ENCODE measurements at regions not wholly inside any gene's neighbourhood (a gene's known extent, or its start where the extent isn't known, plus 50 kb on each side); places are given as distances from the start of the nearest gene placed in this dataset.

GRCh38 chr2:219944866-219945265, 317.4 kb downstream of the SLC4A3 start:
- WGBS, 2 donors, result 73 to 74% methylated on average over 4 of the region's 4 CpGs
- no peak for TF ChIP-seq CTCF (IDR thresholded peaks at IDR 0.05)
- Histone ChIP-seq H3K27ac (no peak overlapping the region), H3K4me1 (no peaks in the 10 kb centered on the region), H3K4me3 (no peak overlapping the region), H3K27me3 (peaks cover 0 to 6% (median 0%) of the 10 kb centered on the region in 7 donors), H3K36me3 (no peaks in the 10 kb centered on the region), H3K9me3 (no peaks in the 10 kb centered on the region)
- intact Hi-C loops (cut with DNase I), result no loop called here
- DNase-seq (no peak), ATAC-seq (no peak)

- Histone ChIP-seq H3K4me1 (no peaks in the 10 kb centered on the region), H3K9me3 (no peaks in the 10 kb centered on the region), H3K27ac (no peak overlapping the region), H3K4me3 (no peak overlapping the region), H3K27me3 (peaks cover 0 to 6% (median 0%) of the 10 kb centered on the region in 7 donors), H3K36me3 (no peaks in the 10 kb centered on the region)
- intact Hi-C loops (cut with DNase I), result no loop called here
- 69 to 82% methylated on average over 1 of the region's 1 CpG for WGBS, 2 donors
- no peak for DNase-seq
- TF ChIP-seq CTCF (IDR thresholded peaks at IDR 0.05), result no peak
- ATAC-seq, result no peak
Measured at GRCh38 chr2:219946021-219946420, 318.6 kb downstream of the SLC4A3 start.

- no peak overlapping the region for H3K4me3 ChIP-seq
- no peaks in the 10 kb centered on the region for H3K4me1 ChIP-seq
- intact Hi-C loops (cut with DNase I), result no loop called here
- no peak overlapping the region for H3K27ac ChIP-seq
- TF ChIP-seq CTCF (IDR thresholded peaks at IDR 0.05), result no peak
- ATAC-seq (no peak), DNase-seq (no peak)
- H3K9me3 ChIP-seq, result no peaks in the 10 kb centered on the region
- H3K27me3 ChIP-seq, result peaks cover 0 to 6% (median 0%) of the 10 kb centered on the region in 7 donors
- H3K36me3 ChIP-seq, result no peaks in the 10 kb centered on the region
Measured at GRCh38 chr2:219946529-219946928, 319.1 kb downstream of the SLC4A3 start.

GRCh38 chr2:219947575-219947974, 320.1 kb downstream of the SLC4A3 start:
- no peak for DNase-seq
- H3K4me1 ChIP-seq, result no peaks in the 10 kb centered on the region
- no peak for TF ChIP-seq CTCF (IDR thresholded peaks at IDR 0.05)
- intact Hi-C loops (cut with DNase I), result no loop called here
- no peaks in the 10 kb centered on the region for H3K36me3 ChIP-seq
- H3K4me3 ChIP-seq, result no peak overlapping the region
- no peak for ATAC-seq
- 86 to 87% methylated on average over 3 of the region's 3 CpGs for WGBS, 2 donors
- H3K9me3 ChIP-seq, result no peaks in the 10 kb centered on the region
- peaks cover 0 to 6% (median 0%) of the 10 kb centered on the region in 7 donors for H3K27me3 ChIP-seq
- H3K27ac ChIP-seq, result no peak overlapping the region

GRCh38 chr2:219949053-219949452, 321.6 kb downstream of the SLC4A3 start:
- DNase-seq (no peak), ATAC-seq (no peak)
- Histone ChIP-seq H3K4me3 (no peak overlapping the region), H3K36me3 (no peaks in the 10 kb centered on the region), H3K4me1 (no peaks in the 10 kb centered on the region), H3K9me3 (no peaks in the 10 kb centered on the region), H3K27ac (no peak overlapping the region), H3K27me3 (peaks cover 0 to 6% (median 0%) of the 10 kb centered on the region in 7 donors)
- intact Hi-C loops (cut with DNase I), result no loop called here
- WGBS, 2 donors, result 85 to 86% methylated on average over 3 of the region's 3 CpGs
- no peak for TF ChIP-seq CTCF (IDR thresholded peaks at IDR 0.05)

Data from heart right ventricle (tissue), 16 donors.